Left ventricle myocardium inferior (tissue), 1 donor: ENCODE measurements at regions not wholly inside any gene's neighbourhood (a gene's known extent, or its start where the extent isn't known, plus 50 kb on each side); places are given as distances from the start of the nearest gene placed in this dataset.

Experiments
- DNase-seq: peaks from one replicate; pipeline ENCODE4 v3.0.0-alpha.2; 2020
- H3K27ac ChIP-seq: fragments of 200-600 bp; replicated peaks from 2 replicates; pipeline ENCODE4 v1.8.0; 2021
- H3K27me3 ChIP-seq: fragments of 200-600 bp; 2 replicates; pipeline ENCODE4 v1.8.0; 2021; ENCODE audit warnings: low read depth
- H3K36me3 ChIP-seq: fragments of 200-600 bp; 2 replicates; pipeline ENCODE4 v1.8.0; 2021
- H3K4me1 ChIP-seq: fragments of 200-600 bp; 2 replicates; pipeline ENCODE4 v1.8.0; 2021
- H3K4me3 ChIP-seq: fragments of 200-600 bp; 2 replicates; pipeline ENCODE4 v1.8.0; 2021; ENCODE audit warnings: mild to moderate bottlenecking, moderate library complexity
- H3K9me3 ChIP-seq: fragments of 200-600 bp; replicated peaks from 2 replicates; pipeline ENCODE4 v1.8.0; 2021
- intact Hi-C: fragments of 100-400 bp; cut with micrococcal nuclease; formaldehyde crosslinking; loops from one replicate; pipeline ENCODE4 v1.11.0; 2022
- TF ChIP-seq, protein P1 (sequence below): fragments of 200-600 bp; IDR thresholded peaks from 2 replicates; pipeline ENCODE4 v1.8.0; 2021; ENCODE audit warnings: antibody characterized with exemption, mild to moderate bottlenecking, borderline replicate concordance
- donor health status: DM: no; HTN: yes; CAD: no; lungs with severe emphysema.

DNA sequence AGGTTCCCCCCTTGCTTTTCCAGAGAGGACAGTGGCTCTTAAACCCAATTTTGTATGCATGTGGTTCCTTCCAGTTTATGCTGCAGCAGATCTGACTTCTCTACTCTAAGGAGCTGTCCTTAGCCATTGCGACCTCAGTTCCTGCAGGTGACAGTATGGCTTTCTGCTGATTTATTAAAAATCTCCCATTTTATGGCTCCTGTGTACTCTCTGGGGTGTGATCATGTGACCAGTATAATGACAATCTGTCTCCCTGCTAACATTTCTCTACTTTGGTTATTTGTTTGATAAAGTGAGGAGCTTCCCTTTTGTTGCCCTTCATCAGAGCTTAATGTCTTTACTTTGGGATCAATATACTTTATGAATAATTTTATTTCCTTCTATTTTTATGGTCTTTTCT, 148.7 kb upstream of the VRK2 start:
- intact Hi-C loops = no loop called here

DNA sequence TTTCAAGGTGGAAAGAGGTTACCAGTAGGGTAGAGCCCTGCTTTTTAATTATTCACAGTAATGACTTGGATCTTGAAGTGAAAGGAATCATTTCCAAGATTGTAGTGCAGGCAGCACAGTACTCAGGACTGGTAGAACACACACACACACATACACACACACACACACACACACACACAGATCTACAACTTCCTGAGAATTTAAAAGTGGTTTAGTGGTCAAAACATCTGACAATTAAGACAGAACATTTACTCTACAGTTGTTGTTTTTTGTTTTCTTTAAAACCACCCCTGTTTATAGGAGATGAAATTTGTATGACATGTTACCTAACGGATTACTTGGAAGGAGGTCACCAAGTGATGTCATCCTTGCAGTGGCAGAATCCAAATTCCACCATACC, 146.7 kb upstream of the VRK2 start:
- Histone ChIP-seq H3K4me3 (no peak overlapping the region), H3K27me3 (no peaks in the 10 kb centered on the region), H3K36me3 (no peaks in the 10 kb centered on the region), H3K9me3 (no peaks in the 10 kb centered on the region), H3K4me1 (no peaks in the 10 kb centered on the region), H3K27ac (no peak overlapping the region)
- TF ChIP-seq, protein P1, sequence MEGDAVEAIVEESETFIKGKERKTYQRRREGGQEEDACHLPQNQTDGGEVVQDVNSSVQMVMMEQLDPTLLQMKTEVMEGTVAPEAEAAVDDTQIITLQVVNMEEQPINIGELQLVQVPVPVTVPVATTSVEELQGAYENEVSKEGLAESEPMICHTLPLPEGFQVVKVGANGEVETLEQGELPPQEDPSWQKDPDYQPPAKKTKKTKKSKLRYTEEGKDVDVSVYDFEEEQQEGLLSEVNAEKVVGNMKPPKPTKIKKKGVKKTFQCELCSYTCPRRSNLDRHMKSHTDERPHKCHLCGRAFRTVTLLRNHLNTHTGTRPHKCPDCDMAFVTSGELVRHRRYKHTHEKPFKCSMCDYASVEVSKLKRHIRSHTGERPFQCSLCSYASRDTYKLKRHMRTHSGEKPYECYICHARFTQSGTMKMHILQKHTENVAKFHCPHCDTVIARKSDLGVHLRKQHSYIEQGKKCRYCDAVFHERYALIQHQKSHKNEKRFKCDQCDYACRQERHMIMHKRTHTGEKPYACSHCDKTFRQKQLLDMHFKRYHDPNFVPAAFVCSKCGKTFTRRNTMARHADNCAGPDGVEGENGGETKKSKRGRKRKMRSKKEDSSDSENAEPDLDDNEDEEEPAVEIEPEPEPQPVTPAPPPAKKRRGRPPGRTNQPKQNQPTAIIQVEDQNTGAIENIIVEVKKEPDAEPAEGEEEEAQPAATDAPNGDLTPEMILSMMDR = no peak
- no peak for DNase-seq
- intact Hi-C loops = loop anchor here (10.0 kb wide), 1 partner anchor 555 kb away; no protein-coding TSS in a partner anchor

More for the DNA sequence above, 148.7 kb upstream of the VRK2 start:
- TF ChIP-seq, protein P1 = no peak
- H3K27me3 ChIP-seq = no peaks in the 10 kb centered on the region
- DNase-seq = no peak
- H3K27ac ChIP-seq = no peak overlapping the region
- H3K4me3 ChIP-seq = no peak overlapping the region
- no peaks in the 10 kb centered on the region for H3K4me1 ChIP-seq
- H3K9me3 ChIP-seq = no peaks in the 10 kb centered on the region
- H3K36me3 ChIP-seq = no peaks in the 10 kb centered on the region

DNA sequence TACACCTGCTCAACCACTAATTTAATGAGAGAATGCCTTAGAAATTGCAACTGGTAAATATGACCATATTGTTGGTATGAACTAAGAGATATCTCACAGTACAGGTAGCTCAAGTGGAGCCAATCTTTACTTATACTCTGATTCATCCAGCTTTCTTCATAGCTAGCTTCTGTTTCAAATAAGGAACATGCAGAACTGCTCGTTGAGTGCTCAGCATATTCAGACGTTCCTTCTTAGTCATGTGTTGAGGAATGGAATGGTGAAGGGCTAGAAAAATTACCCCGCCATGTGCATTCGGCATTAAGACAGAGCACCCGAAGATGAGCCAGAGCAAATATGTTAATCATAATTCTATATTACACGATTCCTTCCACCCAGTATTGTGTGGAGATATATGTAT, 144.0 kb upstream of the VRK2 start:
- Histone ChIP-seq H3K27me3 (no peaks in the 10 kb centered on the region), H3K4me1 (no peaks in the 10 kb centered on the region), H3K36me3 (no peaks in the 10 kb centered on the region), H3K27ac (no peak overlapping the region), H3K4me3 (no peak overlapping the region), H3K9me3 (no peaks in the 10 kb centered on the region)
- TF ChIP-seq, protein P1 = no peak
- no peak for DNase-seq
- intact Hi-C loops = loop anchor here (10.0 kb wide), 1 partner anchor 552 kb away; no protein-coding TSS in a partner anchor

DNA sequence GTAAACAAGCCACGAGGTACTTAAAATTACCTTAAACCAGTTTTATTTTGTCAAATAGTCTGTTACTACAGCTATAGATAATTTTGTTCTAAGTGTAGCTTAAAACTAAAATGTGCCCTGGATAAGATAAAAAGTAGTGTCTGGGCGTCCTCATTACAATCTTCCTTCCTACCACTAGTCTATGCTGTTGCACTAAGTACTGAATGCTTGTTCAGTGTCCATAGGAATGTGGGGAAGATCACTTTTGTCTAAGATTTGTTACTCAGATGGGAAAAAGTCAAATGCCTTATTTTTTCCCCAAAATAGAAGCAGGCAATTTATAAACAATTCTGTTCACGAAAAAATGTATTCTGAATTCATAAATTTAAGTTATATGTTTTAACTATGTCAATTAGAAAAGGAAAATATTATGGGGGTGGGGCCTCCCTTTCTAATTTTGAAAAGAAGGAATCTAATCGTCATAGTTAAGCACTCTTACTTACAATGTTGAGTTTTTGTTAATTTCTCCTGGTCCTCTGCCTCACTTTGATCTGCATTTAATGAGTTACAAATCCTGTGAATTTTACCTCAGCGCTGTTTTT, 140.4 kb upstream of the VRK2 start:
- intact Hi-C loops = loop anchor here (10.0 kb wide), 1 partner anchor 549 kb away; no protein-coding TSS in a partner anchor

DNA sequence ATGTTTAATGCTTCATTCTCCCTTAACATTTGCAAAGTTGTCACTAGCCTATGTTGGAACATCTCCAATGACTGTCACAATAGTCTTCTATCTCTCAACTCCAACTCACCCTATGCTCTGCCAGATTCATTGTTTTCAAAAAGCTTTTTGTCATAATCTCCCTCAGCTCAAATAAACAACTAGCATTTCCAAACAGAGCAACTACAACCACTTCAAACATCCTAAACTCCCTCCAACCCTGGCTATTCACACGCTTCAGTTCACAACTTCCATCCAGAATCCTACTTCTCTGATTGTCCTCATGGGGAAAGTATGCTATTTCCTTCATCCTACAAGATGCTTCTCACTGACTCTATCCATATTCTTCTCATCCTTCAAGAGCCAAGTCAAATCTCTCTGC, 139.2 kb upstream of the VRK2 start:
- H3K27ac ChIP-seq = no peak overlapping the region
- TF ChIP-seq, protein P1 = no peak
- no peaks in the 10 kb centered on the region for H3K4me1 ChIP-seq
- H3K4me3 ChIP-seq = no peak overlapping the region
- intact Hi-C loops = loop anchor here (10.0 kb wide), 1 partner anchor 547 kb away; no protein-coding TSS in a partner anchor
- no peaks in the 10 kb centered on the region for H3K36me3 ChIP-seq
- H3K9me3 ChIP-seq = no peaks in the 10 kb centered on the region
- H3K27me3 ChIP-seq = no peaks in the 10 kb centered on the region
- no peak for DNase-seq

More for the DNA sequence above, 140.4 kb upstream of the VRK2 start:
- Histone ChIP-seq H3K9me3 (no peaks in the 10 kb centered on the region), H3K27ac (no peak overlapping the region), H3K4me1 (no peaks in the 10 kb centered on the region), H3K27me3 (no peaks in the 10 kb centered on the region), H3K4me3 (no peak overlapping the region), H3K36me3 (no peaks in the 10 kb centered on the region)
- TF ChIP-seq, protein P1 = peak; percentile 88
- DNase-seq = no peak
